IMR-90 (cell line): ENCODE measurements at regions not wholly inside any gene's neighbourhood (a gene's known extent, or its start where the extent isn't known, plus 50 kb on each side); places are given as distances from the start of the nearest gene placed in this dataset.
A peak's percentile ranks its signal among the peaks of the same experiment; 100 is the strongest.

Experiments
- ATAC-seq: fragments of 200-7000 bp; cut with Tn5 transposase; 2 replicates; pipeline ENCODE4 v1.9.1; 2020; ENCODE audit warnings: low read depth, mild to moderate bottlenecking, moderate library complexity
- BruUV-seq: library from RNA; stranded (reverse); fragments of 400-500 nt; replicated peaks from 2 replicates; lab custom pipeline; 2021; lab: Mats Ljungman, UMichigan
- CTCF ChIA-PET: fragments of 300-600 bp; formaldehyde crosslinking; extraction: SDS; loops from one replicate; lab custom pipeline; 2021; ENCODE audit warnings: antibody characterized with exemption; lab: Yijun Ruan, JAX
- POLR2A ChIA-PET: fragments of 300-600 bp; sonication (Branson Sonifier 250); formaldehyde crosslinking; loops from one replicate; lab custom pipeline; 2022; ENCODE audit warnings: antibody characterized with exemption; ENCODE audit not compliant: unreplicated experiment; lab: Charles Lee
- DNase-seq: peaks from one replicate; pipeline ENCODE4 v3.0.0; 2013
- H2AFZ ChIP-seq: replicated peaks from 2 replicates; pipeline ENCODE3; 2013; ENCODE audit warnings: low read length, mild to moderate bottlenecking; ENCODE audit not compliant: poor library complexity
- H2AK5ac ChIP-seq: 2 replicates; pipeline ENCODE4 v1.6.1; 2013; ENCODE audit warnings: low read depth, low read length, inconsistent platforms
- H2AK9ac ChIP-seq: replicated peaks from 2 replicates; pipeline ENCODE3; 2013; ENCODE audit warnings: mild to moderate bottlenecking, low read depth, low read length, moderate library complexity; ENCODE audit not compliant: poor library complexity
- H2BK120ac ChIP-seq: 2 replicates; pipeline ENCODE4 v1.6.1; 2013; ENCODE audit warnings: low read depth, low read length, inconsistent platforms
- H2BK15ac ChIP-seq: 3 replicates; pipeline ENCODE4 v1.6.1; 2013; ENCODE audit warnings: low read depth, low read length, inconsistent platforms
- H2BK20ac ChIP-seq: 2 replicates; pipeline ENCODE4 v1.6.1; 2013; ENCODE audit warnings: low read depth, mild to moderate bottlenecking, inconsistent platforms, low read length, moderate library complexity
- H2BK5ac ChIP-seq: 2 replicates; pipeline ENCODE4 v1.6.1; 2013; ENCODE audit warnings: mild to moderate bottlenecking, low read depth, low read length, inconsistent platforms; ENCODE audit not compliant: poor library complexity, severe bottlenecking
- H3K14ac ChIP-seq: replicated peaks from 2 replicates; pipeline ENCODE4 v1.6.1; 2013; ENCODE audit warnings: low read depth, low read length, inconsistent platforms
- H3K18ac ChIP-seq: 2 replicates; pipeline ENCODE4 v1.6.1; 2013; ENCODE audit warnings: low read depth, low read length, control low read depth
- H3K23ac ChIP-seq: 2 replicates; pipeline ENCODE4 v1.6.1; 2013; ENCODE audit warnings: low read depth, low read length, inconsistent platforms
- H3K27ac ChIP-seq: 2 replicates; pipeline ENCODE4 v1.5.1; 2013; ENCODE audit warnings: mild to moderate bottlenecking, control low read depth, low read length; ENCODE audit not compliant: insufficient read depth
- H3K27me3 ChIP-seq: 2 replicates; pipeline ENCODE4 v1.6.1; 2013; ENCODE audit warnings: low read length; ENCODE audit not compliant: control insufficient read depth, insufficient read depth
- H3K36me3 ChIP-seq: 2 replicates; pipeline ENCODE4 v1.6.1; 2013; ENCODE audit warnings: low read length, mixed read lengths; ENCODE audit not compliant: control insufficient read depth, insufficient read depth
- H3K4ac ChIP-seq: 2 replicates; pipeline ENCODE4 v1.6.1; 2013; ENCODE audit warnings: low read depth, low read length, inconsistent platforms
- H3K4me1 ChIP-seq: 2 replicates; pipeline ENCODE4 v1.6.1; 2013; ENCODE audit warnings: low read length, mixed read lengths; ENCODE audit not compliant: control insufficient read depth, insufficient read depth
- H3K4me2 ChIP-seq: 2 replicates; pipeline ENCODE4 v1.6.1; 2013; ENCODE audit warnings: low read depth, mild to moderate bottlenecking, control low read depth, low read length, moderate library complexity
- H3K4me3 ChIP-seq: 2 replicates; pipeline ENCODE4 v1.5.1; 2013; ENCODE audit warnings: low read depth, mild to moderate bottlenecking, control low read depth, low read length, moderate library complexity; ENCODE audit not compliant: insufficient read depth
- H3K56ac ChIP-seq: 2 replicates; pipeline ENCODE4 v1.6.1; 2013; ENCODE audit warnings: low read length, inconsistent platforms; ENCODE audit not compliant: insufficient read depth; ENCODE audit errors: extremely low read depth
- H3K79me1 ChIP-seq, 2 experiments: 2 replicates each; pipeline ENCODE4 v1.6.1; 2013; ENCODE audit warnings: low read length in 2 of 2, inconsistent platforms in 1 of 2, low read depth in 1 of 2
- H3K9ac ChIP-seq: 2 replicates; pipeline ENCODE4 v1.6.1; 2013; ENCODE audit warnings: low read depth, low read length, control low read depth
- H3K9me1 ChIP-seq: 2 replicates; pipeline ENCODE4 v1.6.1; 2013; ENCODE audit warnings: low read length, inconsistent platforms; ENCODE audit not compliant: insufficient read depth
- H3K9me3 ChIP-seq: 2 replicates; pipeline ENCODE4 v1.6.1; 2013; ENCODE audit warnings: low read length; ENCODE audit not compliant: control insufficient read depth, insufficient read depth
- H4K20me1 ChIP-seq: 2 replicates; pipeline ENCODE4 v1.6.1; 2013; ENCODE audit warnings: low read length, inconsistent platforms; ENCODE audit not compliant: insufficient read depth
- H4K5ac ChIP-seq: 2 replicates; pipeline ENCODE4 v1.6.1; 2013; ENCODE audit warnings: mild to moderate bottlenecking, low read depth, low read length, control low read depth
- H4K8ac ChIP-seq, 2 experiments: 2 replicates each; pipeline ENCODE4 v1.6.1; 2013; ENCODE audit warnings: low read depth in 2 of 2, low read length in 2 of 2, control low read depth in 1 of 2, inconsistent platforms in 1 of 2
- H4K91ac ChIP-seq: 2 replicates; pipeline ENCODE4 v1.6.1; 2013; ENCODE audit warnings: low read depth, low read length, inconsistent platforms; ENCODE audit not compliant: insufficient read depth
- CEBPB ChIP-seq: IDR thresholded peaks from 2 replicates; pipeline ENCODE4 v1.6.1; 2012; ENCODE audit warnings: low read depth, low read length, improper control_type of control experiment
- FOS ChIP-seq: fragments of 150-350 bp; IDR thresholded peaks from 2 replicates; pipeline ENCODE4 v1.6.1; 2016; ENCODE audit warnings: low read depth, low read length
- USF2 ChIP-seq: fragments of 150-350 bp; IDR thresholded peaks from 2 replicates; pipeline ENCODE4 v1.6.1; 2017; ENCODE audit warnings: mild to moderate bottlenecking, antibody characterized with exemption, low read length, low read depth
- WGBS, 2 experiments: methylation state at CpG; one replicate each; pipeline versions ENCODE4 v1.1.5 to v1.1.7; 2013; ENCODE audit warnings: missing lambda C conversion rate in 2 of 2; ENCODE audit not compliant: insufficient read length in 1 of 2; ENCODE audit errors: extremely low coverage in 2 of 2; 5-methylcytosine and 5-hydroxymethylcytosine counted together
- dilution Hi-C: fragments of 300-500 bp; cut with HindIII; formaldehyde crosslinking; loops from one replicate; pipeline ENCODE4 v1.14.3; 2018; ENCODE audit warnings: low sequenced_read_pairs; ENCODE audit not compliant: unreplicated experiment
- in situ Hi-C: fragments of 300-500 bp; cut with MboI; formaldehyde crosslinking; loops from 3 replicates; pipeline ENCODE4 v1.14.3; 2019; ENCODE audit warnings: low sequenced_read_pairs, inconsistent platforms, mixed read lengths
- intact Hi-C: fragments of 100-400 bp; cut with micrococcal nuclease; formaldehyde crosslinking; loops from 2 replicates; pipeline ENCODE4 v1.10.0; 2022

DNA sequence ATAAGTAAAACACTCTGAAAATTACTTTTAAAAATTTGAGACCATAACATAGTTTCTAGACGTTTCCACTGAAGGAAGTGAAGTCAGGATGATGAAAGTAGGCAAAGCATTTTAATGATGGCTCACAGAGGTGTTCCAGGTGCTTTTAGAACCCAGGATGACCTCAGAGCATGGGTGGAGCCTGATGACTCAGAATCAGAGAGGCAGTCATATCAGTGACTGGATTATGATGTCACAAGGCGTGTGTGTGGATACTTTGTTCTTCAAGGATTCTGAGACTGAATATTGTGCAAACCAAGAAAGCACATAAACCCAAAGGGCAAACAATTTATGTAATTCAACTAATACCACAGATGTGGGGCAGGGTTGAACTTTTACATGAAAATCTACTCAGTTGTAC, 200.2 kb upstream of the FOXN2 start:
- no TSS peak for BruUV-seq
- no CpG with 5 or more reads among the region's 2 CpGs for WGBS, 2 experiments
- intact Hi-C loops: no loop called here
- Histone ChIP-seq H2AFZ (no peak overlapping the region), H3K36me3 (no peaks in the 10 kb centered on the region), H3K27ac (no peak overlapping the region), H2BK120ac (no peak overlapping the region), H2BK5ac (no peak overlapping the region), H4K20me1 (no peaks in the 10 kb centered on the region; the same call in 1 of the 2 replicates), H2BK15ac (no peak overlapping the region), H4K8ac (no peak overlapping the region), H3K79me1 (no peaks in the 10 kb centered on the region), H3K9me1 (0 out of 2 replicates have a peak, but pooled peaks cover 3% of the 10 kb centered on the region), H2AK5ac (no peak overlapping the region), H3K14ac (no peak overlapping the region), H3K27me3 (no peaks in the 10 kb centered on the region), H3K4ac (no peak overlapping the region), H3K4me1 (peaks cover 10% of the 10 kb centered on the region), H3K18ac (no peak overlapping the region), H2AK9ac (no peak overlapping the region), H3K9me3 (no peaks in the 10 kb centered on the region), H4K5ac (no peak overlapping the region), H3K9ac (no peak overlapping the region), H2BK20ac (0 out of 2 replicates have a peak overlapping the region, but pooled peaks have one; percentile 4), H3K4me2 (no peak overlapping the region), H4K91ac (no peak overlapping the region), H3K4me3 (no peak overlapping the region), H3K56ac (no peak overlapping the region), H3K23ac (no peak overlapping the region)
- DNase-seq: peak; percentile 77
- no peak for TF ChIP-seq USF2
- TF ChIP-seq CEBPB: peak; percentile 66
- peak; percentile 73 for TF ChIP-seq FOS
- in situ Hi-C loops: no loop called here
- dilution Hi-C loops: no loop called here
- ChIA-PET CTCF (no interaction called here), POLR2A (no interaction called here)
- no peak for ATAC-seq
